GM06990 (cell line): ENCODE measurements at regions not wholly inside any gene's neighbourhood (a gene's known extent, or its start where the extent isn't known, plus 50 kb on each side); places are given as distances from the start of the nearest gene placed in this dataset.
A peak's percentile ranks its signal among the peaks of the same experiment; 100 is the strongest.
"Not testable (repeated sequence)": the region's sequence is repeated elsewhere in the genome, so short reads cannot be mapped to it uniquely, and the experiment has no call there.

Experiments
- DNase-seq: peaks from one replicate; pipeline ENCODE4 v3.0.0-alpha.2; 2011; ENCODE audit not compliant: insufficient read length; ENCODE audit errors: extremely low read depth
- H3K27me3 ChIP-seq: replicated peaks from 2 replicates; pipeline ENCODE4 v1.6.0; 2011; ENCODE audit warnings: low read length; ENCODE audit not compliant: control insufficient read depth, insufficient read depth
- H3K36me3 ChIP-seq: 2 replicates; pipeline ENCODE4 v1.5.1; 2011; ENCODE audit warnings: low read length; ENCODE audit not compliant: control insufficient read depth, insufficient read depth
- H3K4me3 ChIP-seq: replicated peaks from 2 replicates; pipeline ENCODE4 v1.5.1; 2011; ENCODE audit warnings: low read depth, mild to moderate bottlenecking, control low read depth, low read length
- CTCF ChIP-seq: IDR thresholded peaks from 2 replicates; pipeline ENCODE4 v1.5.1; 2011; ENCODE audit warnings: low read length, control low read depth, mild to moderate bottlenecking, inconsistent platforms; ENCODE audit not compliant: insufficient read depth, poor library complexity, severe bottlenecking

GRCh38 chr3:87109465-87109864, 117.6 kb upstream of the CHMP2B start:
- DNase-seq: no peak
- H3K27me3 ChIP-seq: no peaks in the 10 kb centered on the region
- no peak overlapping the region for H3K4me3 ChIP-seq
- no peak for TF ChIP-seq CTCF
- no peaks in the 10 kb centered on the region for H3K36me3 ChIP-seq

GRCh38 chr3:87101861-87102625, 111.1 kb upstream of the VGLL3 start:
- Histone ChIP-seq H3K36me3 (no peaks in the 10 kb centered on the region), H3K4me3 (no peak overlapping the region), H3K27me3 (no peaks in the 10 kb centered on the region)
- TF ChIP-seq CTCF: no peak
- DNase-seq: no peak

GRCh38 chr3:87097733-87098132, 106.8 kb upstream of the VGLL3 start:
- H3K4me3 ChIP-seq, H3K27me3 ChIP-seq, DNase-seq, H3K36me3 ChIP-seq: not testable (repeated sequence)

GRCh38 chr3:87090631-87091030, 99.7 kb upstream of the VGLL3 start:
- no peak for DNase-seq
- Histone ChIP-seq H3K4me3 (no peak overlapping the region), H3K36me3 (no peaks in the 10 kb centered on the region), H3K27me3 (no peaks in the 10 kb centered on the region)
- no peak for TF ChIP-seq CTCF

- DNase-seq: peak; percentile 22
- Histone ChIP-seq H3K27me3 (no peaks in the 10 kb centered on the region), H3K36me3 (no peaks in the 10 kb centered on the region), H3K4me3 (peak overlapping the region; percentile 44)
- TF ChIP-seq CTCF: no peak
Measured at GRCh38 chr3:87088993-87089841, 98.3 kb upstream of the VGLL3 start.

- peak; percentile 1 for DNase-seq
- no peaks in the 10 kb centered on the region for H3K27me3 ChIP-seq
- peak overlapping the region; percentile 44 for H3K4me3 ChIP-seq
- TF ChIP-seq CTCF: no peak
- H3K36me3 ChIP-seq: no peaks in the 10 kb centered on the region
Measured at GRCh38 chr3:87088430-87088992, 97.6 kb upstream of the VGLL3 start.
